ENCODE measurements at regions not wholly inside any gene's neighbourhood (a gene's known extent, or its start where the extent isn't known, plus 50 kb on each side); places are given as distances from the start of the nearest gene placed in this dataset.

DNA sequence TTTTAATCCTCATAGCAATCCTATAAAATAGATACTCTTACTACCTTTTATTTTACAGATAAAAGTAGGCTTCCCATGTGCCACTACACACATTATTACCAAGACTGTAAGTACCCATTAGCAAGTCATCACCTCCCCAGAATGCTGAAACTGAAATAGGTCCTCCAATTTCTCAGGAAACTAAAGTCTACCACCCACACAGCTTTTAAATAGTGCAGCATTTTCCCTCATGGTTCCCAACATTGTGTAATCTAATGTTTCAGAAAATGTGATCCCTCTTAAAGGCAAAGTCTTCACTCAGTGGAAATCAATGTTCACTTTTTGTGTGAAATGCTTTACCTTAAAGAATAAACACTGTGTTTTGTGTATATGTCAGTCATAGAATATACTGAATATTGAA is 356.5 kb downstream of the GPATCH2 start:
- DNase-seq (ENCODE audit: low read depth) = no peak
- no peak overlapping the region for H3K4me3 ChIP-seq (ENCODE audit: low read depth, low read length)
- TF ChIP-seq, protein P1, sequence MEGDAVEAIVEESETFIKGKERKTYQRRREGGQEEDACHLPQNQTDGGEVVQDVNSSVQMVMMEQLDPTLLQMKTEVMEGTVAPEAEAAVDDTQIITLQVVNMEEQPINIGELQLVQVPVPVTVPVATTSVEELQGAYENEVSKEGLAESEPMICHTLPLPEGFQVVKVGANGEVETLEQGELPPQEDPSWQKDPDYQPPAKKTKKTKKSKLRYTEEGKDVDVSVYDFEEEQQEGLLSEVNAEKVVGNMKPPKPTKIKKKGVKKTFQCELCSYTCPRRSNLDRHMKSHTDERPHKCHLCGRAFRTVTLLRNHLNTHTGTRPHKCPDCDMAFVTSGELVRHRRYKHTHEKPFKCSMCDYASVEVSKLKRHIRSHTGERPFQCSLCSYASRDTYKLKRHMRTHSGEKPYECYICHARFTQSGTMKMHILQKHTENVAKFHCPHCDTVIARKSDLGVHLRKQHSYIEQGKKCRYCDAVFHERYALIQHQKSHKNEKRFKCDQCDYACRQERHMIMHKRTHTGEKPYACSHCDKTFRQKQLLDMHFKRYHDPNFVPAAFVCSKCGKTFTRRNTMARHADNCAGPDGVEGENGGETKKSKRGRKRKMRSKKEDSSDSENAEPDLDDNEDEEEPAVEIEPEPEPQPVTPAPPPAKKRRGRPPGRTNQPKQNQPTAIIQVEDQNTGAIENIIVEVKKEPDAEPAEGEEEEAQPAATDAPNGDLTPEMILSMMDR (IDR thresholded peaks at IDR 0.05; ENCODE audit: low read depth, low read length, missing control alignments) = no peak

DNA sequence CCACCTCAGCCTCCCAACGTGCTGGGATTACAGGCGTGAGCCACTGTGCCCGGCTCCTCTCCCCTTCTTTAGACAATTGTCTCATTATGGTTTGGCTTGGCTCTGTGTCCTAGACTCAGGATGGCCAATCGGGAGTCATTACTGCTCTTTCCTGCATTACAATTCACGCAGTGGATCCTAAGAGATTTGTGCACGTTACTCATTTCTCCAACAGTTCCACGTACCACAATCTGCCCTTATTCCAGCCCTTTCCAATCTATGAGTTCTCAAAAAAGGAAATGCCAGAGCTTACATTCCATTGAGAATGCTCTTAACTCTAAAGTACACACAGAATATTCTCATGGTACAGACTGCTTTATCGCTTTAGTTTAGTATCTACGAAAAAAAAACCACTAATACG is 357.0 kb downstream of the GPATCH2 start:
- no peak overlapping the region for H3K4me3 ChIP-seq (ENCODE audit: low read depth, low read length)
- no peak for DNase-seq (ENCODE audit: low read depth)
- TF ChIP-seq, protein P1 (IDR thresholded peaks at IDR 0.05; ENCODE audit: low read depth, low read length, missing control alignments) = no peak

DNA sequence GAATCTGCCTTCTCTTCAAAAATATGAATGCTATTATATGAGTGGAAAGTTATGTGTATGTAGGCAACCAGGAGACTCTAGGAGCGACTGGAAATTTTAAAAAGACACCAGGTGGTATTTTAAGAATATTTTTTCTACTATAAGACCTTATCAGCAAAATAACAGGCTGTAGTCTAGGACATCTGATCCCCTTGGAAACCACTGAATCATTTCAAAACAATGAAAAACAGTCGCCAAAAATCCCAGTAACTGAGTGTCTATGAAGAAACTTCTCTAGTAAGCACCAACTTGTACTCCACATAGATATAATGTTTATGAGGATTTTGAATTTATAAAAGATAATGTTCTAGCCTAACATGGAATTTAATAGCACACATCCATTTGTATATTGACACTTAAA is 358.5 kb downstream of the GPATCH2 start:
- no peak for DNase-seq (ENCODE audit: low read depth)
- TF ChIP-seq, protein P1 (IDR thresholded peaks at IDR 0.05; ENCODE audit: low read depth, low read length, missing control alignments) = no peak
- H3K4me3 ChIP-seq (ENCODE audit: low read depth, low read length) = no peak overlapping the region

DNA sequence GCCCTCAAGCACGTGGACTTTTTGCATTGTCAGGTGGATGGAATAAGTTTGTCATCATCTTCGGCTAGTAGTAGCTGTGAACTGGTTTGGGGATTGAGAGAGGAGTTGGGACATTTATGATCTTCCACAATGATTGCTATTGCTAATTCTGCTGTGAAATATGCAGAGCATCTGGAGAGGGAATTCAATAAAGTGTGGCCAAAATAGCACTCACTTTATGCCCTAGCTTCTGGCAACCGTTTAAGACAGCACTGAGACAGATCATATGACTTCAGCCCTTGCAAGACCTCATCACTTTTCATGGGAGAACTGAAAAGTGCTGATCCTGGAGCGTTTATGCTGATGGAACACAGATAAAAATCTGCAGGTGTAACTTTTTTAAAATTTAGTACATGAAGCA is 360.8 kb downstream of the GPATCH2 start:
- TF ChIP-seq, protein P1 (IDR thresholded peaks at IDR 0.05; ENCODE audit: low read depth, low read length, missing control alignments) = no peak
- no peak for DNase-seq (ENCODE audit: low read depth)

GRCh38 chr1:217268058-217268457 is 362.8 kb downstream of the GPATCH2 start:
- no peak for DNase-seq (ENCODE audit: low read depth)
- TF ChIP-seq, protein P1 (IDR thresholded peaks at IDR 0.05; ENCODE audit: low read depth, low read length, missing control alignments) = no peak
- no peak overlapping the region for H3K4me3 ChIP-seq (ENCODE audit: low read depth, low read length)

More for the DNA sequence above, 360.8 kb downstream of the GPATCH2 start:
- H3K4me3 ChIP-seq (ENCODE audit: low read depth, low read length) = no peak overlapping the region

GRCh38 chr1:217261636-217262035 is 369.3 kb downstream of the GPATCH2 start:
- no peak overlapping the region for H3K4me3 ChIP-seq (ENCODE audit: low read depth, low read length)
- TF ChIP-seq, protein P1 (IDR thresholded peaks at IDR 0.05; ENCODE audit: low read depth, low read length, missing control alignments) = no peak
- no peak for DNase-seq (ENCODE audit: low read depth)

GRCh38 chr1:217260676-217261075 is 370.2 kb downstream of the GPATCH2 start:
- DNase-seq (ENCODE audit: low read depth) = no peak
- no peak overlapping the region for H3K4me3 ChIP-seq (ENCODE audit: low read depth, low read length)
- TF ChIP-seq, protein P1 (IDR thresholded peaks at IDR 0.05; ENCODE audit: low read depth, low read length, missing control alignments) = no peak

All from GM12864 (cell line).